ENCODE measurements at regions not wholly inside any gene's neighbourhood (a gene's known extent, or its start where the extent isn't known, plus 50 kb on each side); places are given as distances from the start of the nearest gene placed in this dataset.

DNA sequence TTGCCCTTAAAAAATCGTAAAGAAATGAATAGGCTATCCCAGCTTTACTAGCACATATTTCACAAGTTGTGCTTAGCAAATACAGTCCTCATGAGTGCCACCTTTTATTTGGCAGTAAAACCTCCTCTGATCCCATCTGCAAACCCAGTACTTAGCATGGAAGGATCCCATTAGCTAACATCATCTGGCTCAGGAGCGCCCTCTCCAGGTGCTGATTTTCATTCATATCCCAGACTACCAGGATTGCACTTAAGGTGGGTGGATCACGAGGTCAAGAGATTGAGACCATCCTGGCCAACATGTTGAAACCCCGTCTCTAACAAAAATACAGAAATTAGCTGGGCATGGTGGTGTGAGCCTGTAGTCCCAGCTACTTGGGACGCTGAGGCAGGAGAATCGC is 76.1 kb upstream of the PAX6 start:
- Histone ChIP-seq H3K9ac (ENCODE audit: low read length) (no peak overlapping the region), H3F3A (ENCODE audit: insufficient read depth, low read length) (no peaks in the 10 kb centered on the region), H2AFZ (ENCODE audit: low read length) (no peak overlapping the region), H3K4me1 (ENCODE audit: low read length) (no peaks in the 10 kb centered on the region), H3K27me3 (replicated peaks; ENCODE audit: insufficient read depth, low read length) (no peaks in the 10 kb centered on the region), H3K4me3 (ENCODE audit: low read length) (no peak overlapping the region), H3K4me2 (ENCODE audit: low read depth, low read length) (no peak overlapping the region), H3K9me3 (replicated peaks; ENCODE audit: insufficient read depth, low read length) (no peaks in the 10 kb centered on the region), H3K27ac (ENCODE audit: low read length) (no peak overlapping the region), H3K9me2 (replicated peaks; ENCODE audit: insufficient read depth, low read length) (no peaks in the 10 kb centered on the region), H4K20me1 (ENCODE audit: insufficient read depth, low read length) (no peaks in the 10 kb centered on the region), H3K36me3 (replicated peaks; ENCODE audit: insufficient read depth, low read length) (no peaks in the 10 kb centered on the region), H3K79me2 (ENCODE audit: low read length) (no peaks in the 10 kb centered on the region)
- no peak for DNase-seq
- TF ChIP-seq EZH2phosphoT487 (IDR thresholded peaks at IDR 0.05; ENCODE audit: low read length), result no peak
- TF ChIP-seq EZH2 (optimal IDR thresholded peaks at IDR 0.05; ENCODE audit: low read depth, low read length), result no peak
- TF ChIP-seq, protein P1, sequence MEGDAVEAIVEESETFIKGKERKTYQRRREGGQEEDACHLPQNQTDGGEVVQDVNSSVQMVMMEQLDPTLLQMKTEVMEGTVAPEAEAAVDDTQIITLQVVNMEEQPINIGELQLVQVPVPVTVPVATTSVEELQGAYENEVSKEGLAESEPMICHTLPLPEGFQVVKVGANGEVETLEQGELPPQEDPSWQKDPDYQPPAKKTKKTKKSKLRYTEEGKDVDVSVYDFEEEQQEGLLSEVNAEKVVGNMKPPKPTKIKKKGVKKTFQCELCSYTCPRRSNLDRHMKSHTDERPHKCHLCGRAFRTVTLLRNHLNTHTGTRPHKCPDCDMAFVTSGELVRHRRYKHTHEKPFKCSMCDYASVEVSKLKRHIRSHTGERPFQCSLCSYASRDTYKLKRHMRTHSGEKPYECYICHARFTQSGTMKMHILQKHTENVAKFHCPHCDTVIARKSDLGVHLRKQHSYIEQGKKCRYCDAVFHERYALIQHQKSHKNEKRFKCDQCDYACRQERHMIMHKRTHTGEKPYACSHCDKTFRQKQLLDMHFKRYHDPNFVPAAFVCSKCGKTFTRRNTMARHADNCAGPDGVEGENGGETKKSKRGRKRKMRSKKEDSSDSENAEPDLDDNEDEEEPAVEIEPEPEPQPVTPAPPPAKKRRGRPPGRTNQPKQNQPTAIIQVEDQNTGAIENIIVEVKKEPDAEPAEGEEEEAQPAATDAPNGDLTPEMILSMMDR (IDR thresholded peaks at IDR 0.05; ENCODE audit: low read length), result no peak

DNA sequence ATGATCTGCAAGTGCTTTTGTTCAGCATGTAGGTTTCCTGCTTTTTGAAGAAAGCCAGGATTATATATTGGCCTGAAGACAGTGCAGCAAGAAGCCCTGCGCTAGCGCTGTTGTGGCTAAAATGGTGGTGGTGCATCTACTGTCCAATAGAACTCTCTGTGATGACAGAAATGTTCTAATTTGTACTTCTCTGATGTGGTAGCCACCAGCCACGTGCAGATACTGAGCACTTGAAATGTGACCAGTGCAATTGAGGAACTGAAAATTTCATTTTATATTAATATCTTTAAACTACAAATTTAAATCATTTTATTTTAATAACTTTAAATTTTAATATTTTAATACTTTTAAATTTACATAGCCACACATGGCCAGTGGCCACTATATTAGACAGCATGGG is 73.0 kb upstream of the PAX6 start:
- no peak overlapping the region for H2AFZ ChIP-seq (ENCODE audit: low read length)
- H3K9me2 ChIP-seq (replicated peaks; ENCODE audit: insufficient read depth, low read length), result no peaks in the 10 kb centered on the region
- no peaks in the 10 kb centered on the region for H3K4me1 ChIP-seq (ENCODE audit: low read length)
- no peak overlapping the region for H3K4me2 ChIP-seq (ENCODE audit: low read depth, low read length)
- H3K4me3 ChIP-seq (ENCODE audit: low read length), result no peak overlapping the region
- no peak for TF ChIP-seq EZH2 (optimal IDR thresholded peaks at IDR 0.05; ENCODE audit: low read depth, low read length)
- TF ChIP-seq EZH2phosphoT487 (IDR thresholded peaks at IDR 0.05; ENCODE audit: low read length), result no peak
- H3K9me3 ChIP-seq (replicated peaks; ENCODE audit: insufficient read depth, low read length), result no peaks in the 10 kb centered on the region
- no peak overlapping the region for H3K9ac ChIP-seq (ENCODE audit: low read length)
- no peaks in the 10 kb centered on the region for H3K27me3 ChIP-seq (replicated peaks; ENCODE audit: insufficient read depth, low read length)
- H3F3A ChIP-seq (ENCODE audit: insufficient read depth, low read length), result no peaks in the 10 kb centered on the region
- no peak overlapping the region for H3K27ac ChIP-seq (ENCODE audit: low read length)
- H3K36me3 ChIP-seq (replicated peaks; ENCODE audit: insufficient read depth, low read length), result no peaks in the 10 kb centered on the region
- no peaks in the 10 kb centered on the region for H4K20me1 ChIP-seq (ENCODE audit: insufficient read depth, low read length)
- DNase-seq, result no peak
- no peaks in the 10 kb centered on the region for H3K79me2 ChIP-seq (ENCODE audit: low read length)

DNA sequence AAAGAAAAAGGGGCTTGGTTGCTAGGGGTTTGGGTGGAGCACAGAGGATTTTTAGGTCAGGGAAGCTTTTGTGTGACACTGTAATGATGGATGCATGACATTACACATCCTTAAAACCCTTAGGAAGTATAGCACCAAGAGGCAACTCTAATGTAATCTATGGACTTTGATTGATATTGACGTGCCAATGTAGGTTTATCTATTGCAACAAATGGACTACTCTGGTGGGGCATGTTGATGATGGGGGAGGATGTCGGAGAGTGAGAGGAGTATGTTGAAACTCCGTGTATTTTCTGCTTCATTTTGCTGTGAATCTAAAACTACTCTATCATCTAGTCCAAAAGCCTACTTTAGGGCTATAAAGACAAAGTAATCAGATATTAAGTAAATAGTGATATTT is 72.3 kb upstream of the PAX6 start:
- Histone ChIP-seq H3K4me3 (ENCODE audit: low read length) (no peak overlapping the region), H3K9ac (ENCODE audit: low read length) (no peak overlapping the region), H3K36me3 (replicated peaks; ENCODE audit: insufficient read depth, low read length) (no peaks in the 10 kb centered on the region), H3F3A (ENCODE audit: insufficient read depth, low read length) (no peaks in the 10 kb centered on the region), H3K4me1 (ENCODE audit: low read length) (no peaks in the 10 kb centered on the region), H3K27me3 (replicated peaks; ENCODE audit: insufficient read depth, low read length) (no peaks in the 10 kb centered on the region), H3K9me3 (replicated peaks; ENCODE audit: insufficient read depth, low read length) (no peaks in the 10 kb centered on the region), H3K9me2 (replicated peaks; ENCODE audit: insufficient read depth, low read length) (no peaks in the 10 kb centered on the region), H2AFZ (ENCODE audit: low read length) (no peak overlapping the region), H3K27ac (ENCODE audit: low read length) (no peak overlapping the region), H3K79me2 (ENCODE audit: low read length) (no peaks in the 10 kb centered on the region), H4K20me1 (ENCODE audit: insufficient read depth, low read length) (no peaks in the 10 kb centered on the region), H3K4me2 (ENCODE audit: low read depth, low read length) (no peak overlapping the region)
- no peak for DNase-seq
- TF ChIP-seq, protein P1 (IDR thresholded peaks at IDR 0.05; ENCODE audit: low read length), result no peak
- TF ChIP-seq EZH2phosphoT487 (IDR thresholded peaks at IDR 0.05; ENCODE audit: low read length) (no peak), EZH2 (optimal IDR thresholded peaks at IDR 0.05; ENCODE audit: low read depth, low read length) (no peak)

DNA sequence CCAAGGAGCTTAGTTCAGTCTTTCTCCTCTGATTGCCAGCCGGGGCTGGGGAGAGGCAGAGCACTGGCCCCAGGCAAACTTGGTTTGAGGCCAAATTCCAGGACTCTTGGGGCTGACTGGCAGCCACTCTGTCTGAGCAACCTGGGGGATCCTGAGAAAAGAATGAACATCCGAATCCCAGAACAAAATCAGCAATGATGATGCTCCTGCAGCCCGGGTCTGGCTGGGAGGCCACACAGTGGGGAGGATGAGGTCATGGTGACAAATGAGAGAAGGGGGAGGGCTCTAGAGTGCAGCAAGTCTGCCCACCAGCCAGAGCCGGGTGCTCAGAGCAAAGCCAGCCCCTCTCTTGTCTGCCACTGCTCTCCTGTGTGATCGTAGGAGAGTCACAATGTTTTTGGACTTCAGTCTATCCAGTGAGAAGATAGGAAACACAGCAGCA is 71.8 kb upstream of the PAX6 start:
- H3K27ac ChIP-seq (ENCODE audit: low read length), result no peak overlapping the region
- no peaks in the 10 kb centered on the region for H3K27me3 ChIP-seq (replicated peaks; ENCODE audit: insufficient read depth, low read length)
- no peak overlapping the region for H3K9ac ChIP-seq (ENCODE audit: low read length)
- H3K9me3 ChIP-seq (replicated peaks; ENCODE audit: insufficient read depth, low read length), result no peaks in the 10 kb centered on the region
- no peak overlapping the region for H3K4me3 ChIP-seq (ENCODE audit: low read length)
- H2AFZ ChIP-seq (ENCODE audit: low read length), result no peak overlapping the region
- DNase-seq, result no peak
- no peaks in the 10 kb centered on the region for H3K36me3 ChIP-seq (replicated peaks; ENCODE audit: insufficient read depth, low read length)
- no peaks in the 10 kb centered on the region for H3F3A ChIP-seq (ENCODE audit: insufficient read depth, low read length)
- no peaks in the 10 kb centered on the region for H4K20me1 ChIP-seq (ENCODE audit: insufficient read depth, low read length)
- H3K79me2 ChIP-seq (ENCODE audit: low read length), result no peaks in the 10 kb centered on the region
- H3K9me2 ChIP-seq (replicated peaks; ENCODE audit: insufficient read depth, low read length), result no peaks in the 10 kb centered on the region
- no peak for TF ChIP-seq EZH2 (optimal IDR thresholded peaks at IDR 0.05; ENCODE audit: low read depth, low read length)
- H3K4me2 ChIP-seq (ENCODE audit: low read depth, low read length), result no peak overlapping the region
- no peaks in the 10 kb centered on the region for H3K4me1 ChIP-seq (ENCODE audit: low read length)

All from MM.1S (cell line).